Cardiac fibroblast (primary cell): ENCODE measurements at regions not wholly inside any gene's neighbourhood (a gene's known extent, or its start where the extent isn't known, plus 50 kb on each side); places are given as distances from the start of the nearest gene placed in this dataset.
A peak's percentile ranks its signal among the peaks of the same experiment; 100 is the strongest.

Experiments
- DNase-seq, 2 donors: peaks; one replicate each; pipeline versions ENCODE4 v3.0.0 to v3.0.0-alpha.2; 2010; ENCODE audit warnings: low read depth in 2 of 2
- H3K4me3 ChIP-seq, 2 donors: replicated peaks in 1 of 2; 1 replicate in 1 of 2; 2 replicates in 1 of 2; pipeline ENCODE4 v1.5.1; 2011; ENCODE audit warnings: low read depth in 2 of 2, low read length in 2 of 2, mild to moderate bottlenecking in 2 of 2, moderate library complexity in 1 of 2
- CTCF ChIP-seq: IDR thresholded peaks from one replicate; pipeline ENCODE4 v1.5.1; 2011; ENCODE audit warnings: low read depth, mild to moderate bottlenecking, low read length, inconsistent platforms

- TF ChIP-seq CTCF: no peak
- DNase-seq: no peak
Observed at GRCh38 chr14:71684323-71684722, 247.9 kb upstream of the RGS6 start.

GRCh38 chr14:71686677-71687076 is 245.6 kb upstream of the RGS6 start:
- no peak for TF ChIP-seq CTCF
- DNase-seq: peak; percentile 54 to 89
- H3K4me3 ChIP-seq: no peak overlapping the region

More at GRCh38 chr14:71684323-71684722, 247.9 kb upstream of the RGS6 start:
- H3K4me3 ChIP-seq: no peak overlapping the region

GRCh38 chr14:71687166-71687831 is 244.9 kb upstream of the RGS6 start:
- no peak for TF ChIP-seq CTCF
- peak in 1 of 2 donors; percentile 73 for DNase-seq
- H3K4me3 ChIP-seq: no peak overlapping the region

GRCh38 chr14:71688576-71688975 is 243.7 kb upstream of the RGS6 start:
- DNase-seq: peak; percentile 45 to 60
- H3K4me3 ChIP-seq: no peak overlapping the region
- no peak for TF ChIP-seq CTCF

GRCh38 chr14:71690478-71690877 is 241.8 kb upstream of the RGS6 start:
- DNase-seq: no peak
- no peak for TF ChIP-seq CTCF
- no peak overlapping the region for H3K4me3 ChIP-seq

GRCh38 chr14:71692496-71692895 is 239.7 kb upstream of the RGS6 start:
- no peak overlapping the region for H3K4me3 ChIP-seq
- no peak for TF ChIP-seq CTCF
- peak; percentile 71 to 73 for DNase-seq

GRCh38 chr14:71693381-71693780 is 238.8 kb upstream of the RGS6 start:
- DNase-seq: peak; percentile 89 to 91
- no peak for TF ChIP-seq CTCF
- no peak overlapping the region for H3K4me3 ChIP-seq
